SW 1271 (cell line): ENCODE measurements at regions not wholly inside any gene's neighbourhood (a gene's known extent, or its start where the extent isn't known, plus 50 kb on each side); places are given as distances from the start of the nearest gene placed in this dataset.

Experiments
- DNase-seq, 2 experiments: peaks; one replicate each; lab custom pipeline; 2025; lab: John Stamatoyannopoulos, UW

GRCh38 chr10:129233351-129234148 lies 233.5 kb upstream of the MGMT start:
- DNase-seq, result no peak

DNA sequence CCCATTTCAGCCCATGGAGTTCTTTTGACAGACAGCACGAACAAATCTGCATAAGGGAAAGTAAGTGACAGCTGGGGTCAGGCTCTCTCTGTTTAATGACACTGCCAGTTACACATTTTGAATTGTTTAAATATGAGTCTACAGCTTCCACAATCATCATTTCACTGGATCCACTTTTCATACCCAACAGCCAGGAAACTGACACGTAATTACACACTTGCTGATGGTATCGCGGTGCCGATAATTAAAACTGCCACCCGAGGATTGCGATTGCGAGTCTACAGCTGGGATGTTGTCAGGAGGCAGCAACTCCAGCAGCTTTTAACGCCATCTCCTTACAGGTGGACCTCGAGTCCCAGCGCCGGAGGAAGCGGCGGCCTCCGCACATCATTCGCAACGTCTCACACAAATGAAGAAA lies 230.8 kb upstream of the MGMT start:
- DNase-seq, result no peak

DNA sequence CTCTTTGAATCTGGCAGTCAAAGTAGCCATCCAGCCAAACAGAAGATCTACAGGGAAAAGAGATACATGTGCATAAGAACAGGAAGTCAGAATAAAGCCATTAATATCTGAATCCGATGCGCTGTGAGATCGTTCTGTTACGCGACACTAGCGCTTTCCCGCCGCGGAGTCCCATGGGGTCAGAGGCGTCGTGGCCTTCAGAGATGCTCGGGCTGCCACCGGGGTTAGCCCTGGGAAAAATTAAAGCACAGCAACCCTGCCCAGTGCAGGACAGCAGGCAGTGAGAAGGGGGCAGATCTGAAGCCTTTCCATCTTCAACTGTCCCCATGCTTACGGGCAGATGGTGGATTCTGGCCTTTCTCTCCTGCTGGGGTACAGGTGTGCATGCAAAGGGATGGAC lies 225.6 kb upstream of the MGMT start:
- no peak for DNase-seq

DNA sequence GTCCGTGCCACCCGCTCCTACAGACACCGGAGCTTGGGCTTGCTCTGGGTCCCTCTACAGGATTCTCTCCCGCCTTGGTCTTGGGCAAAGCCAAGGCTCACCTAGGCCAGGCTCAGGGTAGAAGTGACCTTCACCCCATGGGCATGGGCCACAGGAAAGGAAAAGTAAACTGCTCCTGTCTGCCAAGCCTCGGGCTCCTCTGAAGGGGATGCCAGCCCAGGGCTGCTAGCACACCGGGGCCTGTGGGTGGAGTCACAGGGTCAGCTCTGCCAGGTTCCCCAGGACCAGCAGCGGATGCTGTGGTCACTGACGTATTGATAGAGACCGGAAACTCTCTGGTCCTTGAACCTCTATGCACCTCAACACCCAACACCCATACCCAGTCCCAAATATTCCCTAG lies 222.7 kb upstream of the MGMT start:
- DNase-seq, result no peak

DNA sequence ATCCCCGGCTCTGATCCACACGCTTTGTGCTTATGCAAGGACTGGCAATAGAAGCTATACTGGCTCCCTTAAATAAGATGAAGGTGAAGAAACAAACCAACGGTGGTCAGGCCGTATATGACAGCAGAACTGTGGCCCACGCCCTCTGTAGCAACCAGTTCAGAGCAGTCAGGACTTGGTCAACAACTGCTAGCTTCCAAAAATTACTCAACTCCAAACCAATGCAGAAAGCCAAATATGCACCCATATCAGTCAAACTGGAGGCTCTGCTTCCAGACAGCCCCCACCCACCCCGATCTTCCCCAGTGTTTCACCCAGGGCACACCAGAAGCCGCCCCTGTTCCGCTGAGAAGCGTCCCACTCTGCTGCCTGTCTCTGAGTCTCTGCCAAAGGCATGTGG lies 222.3 kb upstream of the MGMT start:
- DNase-seq, result no peak

GRCh38 chr10:129253161-129253864 lies 213.7 kb upstream of the MGMT start:
- no peak for DNase-seq

DNA sequence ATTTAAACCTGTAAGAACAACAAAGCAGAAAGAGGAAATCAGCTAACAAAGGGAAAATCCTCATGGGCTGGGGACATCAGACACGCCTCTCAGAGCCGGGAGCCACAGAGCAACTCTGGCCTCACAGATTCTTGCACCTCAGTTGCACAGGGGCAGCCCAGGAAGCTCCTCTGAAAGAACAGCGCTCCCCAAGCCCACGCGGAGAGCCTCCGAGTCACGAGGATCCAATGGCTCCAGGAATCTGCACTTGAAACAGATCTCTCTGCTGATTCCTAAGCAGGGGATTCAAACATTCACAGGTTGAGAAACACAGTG lies 213.2 kb upstream of the MGMT start:
- DNase-seq, result no peak

GRCh38 chr10:129258283-129258923 lies 208.6 kb upstream of the MGMT start:
- DNase-seq, result no peak

DNA sequence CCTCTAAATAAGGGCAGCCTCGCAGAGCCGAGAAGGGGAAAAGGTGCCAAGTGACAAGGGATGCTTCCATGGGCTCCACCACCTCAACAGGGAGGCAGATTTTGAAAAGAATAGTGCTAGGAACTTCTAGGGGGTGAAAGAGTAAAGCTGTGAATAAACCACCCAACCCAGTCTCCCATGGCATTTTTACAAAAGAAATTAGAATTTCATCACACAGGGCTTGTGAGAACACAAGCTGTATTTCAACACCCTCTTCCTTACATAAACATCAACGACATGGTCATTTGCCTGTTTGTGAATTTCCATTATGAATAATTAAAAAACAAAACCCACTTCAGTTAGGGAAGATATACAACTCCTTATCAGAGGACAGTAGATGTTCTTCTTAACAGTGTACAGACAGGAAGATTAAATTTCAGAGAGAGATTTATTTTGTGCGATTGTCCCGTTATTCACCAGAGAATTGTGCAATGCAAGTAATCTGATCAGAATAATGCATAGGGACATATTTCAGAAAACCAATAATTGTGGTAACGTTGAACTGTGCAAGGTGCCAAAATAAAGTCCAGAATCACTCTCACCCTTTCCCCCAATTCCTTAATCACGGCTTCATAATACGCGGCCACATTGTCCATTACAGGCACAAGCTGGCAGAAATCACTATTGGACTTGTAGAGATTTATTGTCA lies 207.8 kb upstream of the MGMT start:
- DNase-seq, result no peak

DNA sequence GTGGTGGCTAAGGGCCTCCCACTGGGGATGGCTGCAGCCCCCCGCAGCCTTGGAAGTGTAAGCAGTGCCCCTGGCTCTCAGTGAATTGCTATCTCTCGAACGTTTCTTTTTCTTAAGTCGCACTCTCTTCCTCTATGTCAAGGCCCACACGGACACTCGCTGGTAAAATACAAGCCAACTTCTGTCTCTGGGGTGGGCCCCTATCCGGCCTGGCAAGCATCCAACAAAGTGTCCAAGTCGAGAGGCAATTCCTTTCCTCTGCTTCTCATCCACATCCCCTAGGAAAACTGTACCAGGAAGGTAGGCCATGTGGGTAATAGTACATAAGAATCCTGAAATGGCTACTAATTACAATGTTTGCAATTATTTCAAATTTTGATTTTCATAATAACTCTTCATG lies 194.9 kb upstream of the MGMT start:
- no peak for DNase-seq

DNA sequence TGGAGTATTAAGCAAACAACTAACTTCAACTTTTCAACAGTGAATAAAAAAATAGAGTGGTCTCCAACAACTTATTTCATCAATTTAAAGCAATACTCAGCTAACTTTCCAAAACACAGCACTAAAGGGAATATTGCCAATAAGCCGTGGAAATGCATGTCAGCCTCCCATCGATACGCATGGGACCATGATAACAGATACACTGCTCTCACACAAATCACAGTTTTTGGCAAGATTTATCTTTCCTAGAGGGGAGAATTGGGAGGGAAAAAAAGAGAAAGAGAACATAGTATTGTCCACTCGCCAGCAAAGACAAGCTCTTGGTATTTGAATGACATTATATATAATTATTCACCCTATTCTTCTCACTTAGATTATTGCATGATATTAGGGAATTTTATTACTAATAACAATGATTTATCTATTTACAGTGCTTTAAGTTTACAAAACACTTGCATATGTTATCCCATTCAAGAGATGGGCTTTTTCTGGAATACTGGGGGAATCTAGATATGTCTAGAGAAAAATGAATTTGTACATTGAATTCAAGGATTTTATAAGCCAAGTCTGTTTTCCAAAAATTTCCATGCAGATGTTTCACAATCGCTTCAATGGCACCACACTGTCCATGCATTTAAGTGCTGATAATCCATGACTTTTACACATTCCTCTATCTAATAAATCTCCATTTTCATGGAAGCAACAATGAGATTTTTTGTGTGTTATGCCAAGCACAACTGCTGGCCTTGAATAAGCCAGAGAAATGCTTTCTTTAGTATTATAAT lies 194.0 kb upstream of the MGMT start:
- no peak for DNase-seq

DNA sequence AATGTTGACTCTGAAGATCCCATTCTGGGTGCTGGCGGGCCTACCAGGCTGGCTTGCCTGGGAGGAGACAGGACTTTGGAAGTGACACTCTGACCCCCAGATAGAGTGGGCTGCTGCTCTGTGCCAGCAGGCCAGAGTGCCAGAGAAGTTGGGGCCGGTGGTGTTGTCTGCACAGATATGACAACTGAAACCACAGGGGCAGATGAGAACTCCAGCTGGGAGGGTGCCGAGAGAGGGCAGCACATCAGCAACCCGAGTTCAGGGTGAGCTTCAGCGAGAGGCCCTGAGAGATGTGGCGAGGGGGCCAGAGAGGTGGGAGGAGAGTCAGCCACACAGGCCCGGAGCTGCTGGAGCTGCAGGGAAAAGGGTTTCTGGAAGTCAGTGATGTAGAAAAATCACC lies 193.2 kb upstream of the MGMT start:
- no peak for DNase-seq

DNA sequence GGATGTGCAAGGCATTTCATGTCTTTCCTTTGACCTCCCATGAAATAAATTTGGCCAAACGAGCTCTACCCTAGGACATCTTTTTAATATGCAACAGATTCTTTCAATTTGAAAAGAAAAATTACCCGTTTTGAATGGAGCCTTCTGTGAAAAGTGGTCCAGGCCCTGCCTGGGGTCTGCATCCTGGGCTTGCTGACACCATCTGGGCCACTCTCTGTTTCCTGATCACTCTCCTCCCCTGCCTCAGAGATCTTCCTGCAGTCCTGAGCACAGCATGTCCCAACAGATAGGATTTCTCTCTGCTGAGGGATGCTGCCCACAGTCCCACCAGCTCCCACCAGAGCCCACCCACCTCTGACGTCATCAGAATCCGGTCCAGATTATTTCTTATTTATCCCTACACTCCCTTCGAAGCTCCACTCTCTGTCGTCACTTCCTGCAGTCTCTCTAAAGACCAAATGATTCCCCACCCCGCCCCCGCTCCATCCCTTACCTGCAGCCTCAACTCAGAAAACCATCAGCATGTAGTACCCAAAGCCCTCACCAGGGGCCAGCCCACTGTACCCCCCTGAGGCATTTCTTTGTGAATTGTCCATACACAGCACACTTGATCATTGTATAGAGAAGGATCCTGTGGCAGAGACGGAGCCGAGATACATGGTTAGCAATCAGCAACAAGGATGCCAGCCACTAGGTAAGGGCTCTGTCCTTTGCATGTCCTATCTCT lies 192.1 kb upstream of the MGMT start:
- no peak for DNase-seq

DNA sequence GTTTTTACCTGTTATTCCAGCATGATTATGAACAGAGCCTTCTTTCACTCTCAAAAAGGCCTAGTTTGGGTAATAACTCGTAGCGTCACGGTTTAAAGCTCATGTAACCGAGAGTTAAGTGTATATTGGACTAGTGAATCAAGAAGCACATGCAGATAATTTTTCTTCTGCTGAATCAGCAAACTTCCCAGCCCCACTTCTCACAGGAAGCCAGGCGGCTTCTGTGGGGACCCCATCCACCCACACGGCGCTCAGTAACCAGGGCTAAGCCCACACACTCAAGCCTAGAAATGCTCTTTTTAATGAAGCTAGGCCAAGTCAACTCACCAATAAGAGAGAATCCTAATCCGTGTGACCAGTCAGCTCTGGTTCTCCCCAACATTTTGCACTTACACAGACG lies 191.2 kb upstream of the MGMT start:
- no peak for DNase-seq

GRCh38 chr10:129277084-129277483 lies 190.0 kb upstream of the MGMT start:
- DNase-seq, result no peak

DNA sequence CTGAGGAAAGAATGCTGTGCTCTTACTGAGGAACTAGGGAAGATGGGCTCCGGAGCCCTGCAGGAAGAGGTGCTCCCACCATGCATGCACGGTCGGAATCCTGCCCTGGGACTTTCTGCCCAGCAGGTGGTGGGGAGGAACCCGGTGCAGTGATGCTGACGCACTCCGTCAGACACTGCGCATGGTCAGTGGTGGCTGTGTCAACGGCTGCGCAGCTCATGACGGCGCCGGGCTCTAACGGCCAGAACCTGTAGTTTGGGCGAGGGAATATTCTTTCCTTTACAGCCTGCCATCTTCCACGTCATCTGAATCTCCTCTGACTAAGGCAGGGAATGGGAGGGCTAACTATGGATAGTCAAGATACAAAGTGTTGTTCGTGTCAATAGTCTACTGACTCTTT lies 189.2 kb upstream of the MGMT start:
- DNase-seq, result no peak

GRCh38 chr10:129278686-129279085 lies 188.4 kb upstream of the MGMT start:
- no peak for DNase-seq

DNA sequence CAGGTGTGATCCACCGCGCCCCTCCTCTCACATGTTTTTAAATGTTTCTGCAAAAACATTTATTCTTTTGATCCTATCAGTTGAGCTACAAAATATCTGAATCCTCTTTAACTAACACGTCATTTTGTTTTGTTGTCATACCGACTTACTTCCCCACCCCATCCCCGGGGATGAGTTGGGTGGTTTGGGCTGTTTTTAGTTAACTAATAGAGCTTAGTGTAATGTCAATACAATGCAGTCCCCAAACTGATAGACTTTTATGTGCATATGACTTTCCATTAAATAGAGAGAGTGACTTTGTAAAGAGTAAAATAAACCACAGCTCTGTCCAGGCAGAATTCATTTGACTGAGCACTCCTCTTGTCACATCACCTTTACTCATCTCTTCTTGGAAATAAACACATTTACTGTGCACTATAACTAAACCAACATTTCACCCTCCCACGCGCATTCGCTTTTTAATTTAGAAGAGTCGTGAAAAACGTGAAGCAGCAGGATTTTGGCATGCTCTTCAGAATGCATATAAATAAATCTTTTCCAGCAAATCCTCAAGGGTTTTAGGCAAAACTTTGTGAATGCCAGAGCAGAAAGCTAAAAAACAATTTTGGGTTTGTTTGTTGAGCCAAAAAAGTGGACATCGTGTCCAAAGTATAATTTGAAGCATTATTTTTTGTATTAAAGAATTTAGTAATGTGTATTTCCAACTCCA lies 187.4 kb upstream of the MGMT start:
- no peak for DNase-seq

DNA sequence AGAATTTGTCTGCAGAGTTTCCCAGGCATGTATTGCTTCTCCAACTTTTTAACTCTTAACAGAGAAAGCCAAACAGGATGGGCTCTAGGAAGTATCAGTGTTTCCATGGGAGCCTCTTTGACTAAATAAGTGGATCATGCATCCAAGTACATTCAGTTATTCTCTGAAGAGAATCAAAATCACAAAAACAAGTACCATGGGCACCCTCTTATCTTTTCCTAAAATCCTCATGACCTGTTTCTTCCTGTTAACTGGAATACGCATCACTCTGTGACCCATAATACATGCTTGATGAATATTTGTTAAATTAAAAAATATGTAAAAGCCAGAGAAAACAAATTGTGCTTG lies 186.9 kb upstream of the MGMT start:
- DNase-seq, result no peak

- DNase-seq, result no peak
Observed at GRCh38 chr10:129280908-129281586, 186.0 kb upstream of the MGMT start.
